Thyroid gland (tissue), 4 donors: ENCODE measurements at regions not wholly inside any gene's neighbourhood (a gene's known extent, or its start where the extent isn't known, plus 50 kb on each side); places are given as distances from the start of the nearest gene placed in this dataset.

Experiments
- CTCF ChIP-seq, 6 experiments: fragments of 200-600 bp in 3 of 6; fragments of 450-650 bp in 3 of 6; sonication (generic) in 3 of 6; IDR thresholded peaks; one replicate each; pipeline ENCODE4 v1.5.1; 2016 to 2019; ENCODE audit warnings: antibody characterized with exemption in 6 of 6, mild to moderate bottlenecking in 2 of 6, inconsistent platforms in 1 of 6, moderate library complexity in 1 of 6
- POLR2A ChIP-seq, 2 donors: fragments of 450-650 bp; IDR thresholded peaks; one replicate each; pipeline ENCODE4 v1.6.1; 2017; ENCODE audit warnings: antibody characterized with exemption in 2 of 2, mild to moderate bottlenecking in 2 of 2, moderate library complexity in 1 of 2

- TF ChIP-seq CTCF (IDR thresholded peaks at IDR 0.05), result no peak
- TF ChIP-seq POLR2A (IDR thresholded peaks at IDR 0.05), result no peak
Observed at GRCh38 chr13:31588316-31588715, 151.0 kb upstream of the RXFP2 start.
